H9 (cell line): ENCODE measurements at regions not wholly inside any gene's neighbourhood (a gene's known extent, or its start where the extent isn't known, plus 50 kb on each side); places are given as distances from the start of the nearest gene placed in this dataset.

Source experiments
- DNase-seq: peaks from one replicate; pipeline ENCODE4 v3.0.0-alpha.2; 2017
- H2AFZ ChIP-seq: one replicate; pipeline ENCODE4 v1.6.1; 2013; ENCODE audit warnings: mild to moderate bottlenecking, low read length, control low read depth, moderate library complexity
- H2AK5ac ChIP-seq: 2 replicates; pipeline ENCODE4 v1.6.1; 2013; ENCODE audit warnings: low read length, control low read depth, mixed read lengths; ENCODE audit not compliant: insufficient read length
- H2BK120ac ChIP-seq: one replicate; pipeline ENCODE4 v1.6.1; 2013; ENCODE audit warnings: low read depth, mild to moderate bottlenecking, low read length, control low read depth, inconsistent platforms; ENCODE audit not compliant: poor library complexity, severe bottlenecking
- H2BK12ac ChIP-seq: 2 replicates; pipeline ENCODE4 v1.6.1; 2013; ENCODE audit warnings: low read length, control low read depth, mixed read lengths, low read depth; ENCODE audit not compliant: insufficient read length
- H2BK15ac ChIP-seq: 2 replicates; pipeline ENCODE4 v1.6.1; 2013; ENCODE audit warnings: low read depth, low read length, control low read depth
- H2BK20ac ChIP-seq: one replicate; pipeline ENCODE4 v1.6.1; 2013; ENCODE audit warnings: low read depth, mild to moderate bottlenecking, low read length, control low read depth, inconsistent platforms; ENCODE audit not compliant: poor library complexity, severe bottlenecking
- H2BK5ac ChIP-seq: 2 replicates; pipeline ENCODE4 v1.6.1; 2013; ENCODE audit warnings: low read length, control low read depth, mixed read lengths; ENCODE audit not compliant: insufficient read length
- H3K14ac ChIP-seq: 2 replicates; pipeline ENCODE4 v1.6.1; 2013; ENCODE audit warnings: low read length, control low read depth; ENCODE audit not compliant: insufficient read depth
- H3K18ac ChIP-seq: 2 replicates; pipeline ENCODE4 v1.6.1; 2013; ENCODE audit warnings: low read depth, mild to moderate bottlenecking, mixed read lengths, low read length, control low read depth; ENCODE audit not compliant: insufficient read length
- H3K23ac ChIP-seq: 2 replicates; pipeline ENCODE4 v1.6.1; 2013; ENCODE audit warnings: low read length, control low read depth, mixed read lengths, low read depth; ENCODE audit not compliant: insufficient read length
- H3K23me2 ChIP-seq: 2 replicates; pipeline ENCODE4 v1.6.1; 2013; ENCODE audit warnings: low read depth, mild to moderate bottlenecking, mixed read lengths, low read length, control low read depth; ENCODE audit not compliant: insufficient read length, poor library complexity, severe bottlenecking
- H3K27ac ChIP-seq: 2 replicates; pipeline ENCODE4 v1.5.1; 2013; ENCODE audit warnings: low read length, control low read depth, mixed read lengths, low read depth; ENCODE audit not compliant: insufficient read length
- H3K27me3 ChIP-seq: 2 replicates; pipeline ENCODE4 v1.6.1; 2013; ENCODE audit warnings: low read length, control low read depth, inconsistent platforms; ENCODE audit not compliant: insufficient read depth
- H3K4ac ChIP-seq: 2 replicates; pipeline ENCODE4 v1.6.1; 2013; ENCODE audit warnings: low read depth, mild to moderate bottlenecking, control low read depth, inconsistent platforms, low read length, moderate library complexity
- H3K4me1 ChIP-seq: 2 replicates; pipeline ENCODE4 v1.6.1; 2013; ENCODE audit warnings: low read length, control low read depth, inconsistent platforms; ENCODE audit not compliant: insufficient read depth
- H3K4me2 ChIP-seq: 2 replicates; pipeline ENCODE4 v1.6.1; 2013; ENCODE audit warnings: low read length, control low read depth, mixed read lengths; ENCODE audit not compliant: insufficient read length, insufficient read depth
- H3K56ac ChIP-seq: 2 replicates; pipeline ENCODE4 v1.6.1; 2013; ENCODE audit warnings: low read depth, mild to moderate bottlenecking, mixed read lengths, low read length, control low read depth; ENCODE audit not compliant: insufficient read length
- H3K79me1 ChIP-seq: 2 replicates; pipeline ENCODE4 v1.6.1; 2013; ENCODE audit warnings: low read depth, mild to moderate bottlenecking, moderate library complexity, low read length, control low read depth, inconsistent platforms; ENCODE audit not compliant: insufficient read depth, poor library complexity, severe bottlenecking
- H3K79me2 ChIP-seq: 2 replicates; pipeline ENCODE4 v1.6.1; 2013; ENCODE audit warnings: low read length, control low read depth, inconsistent platforms; ENCODE audit not compliant: insufficient read depth
- H3K9ac ChIP-seq: 2 replicates; pipeline ENCODE4 v1.6.1; 2013; ENCODE audit warnings: low read length, control low read depth, mixed read lengths; ENCODE audit not compliant: insufficient read length; ENCODE audit errors: extremely low read depth
- H3K9me3 ChIP-seq: one replicate; pipeline ENCODE4 v1.6.1; 2013; ENCODE audit warnings: low read depth, low read length, inconsistent platforms; ENCODE audit not compliant: control insufficient read depth
- H3T11ph ChIP-seq: one replicate; pipeline ENCODE4 v1.6.1; 2013; ENCODE audit warnings: mild to moderate bottlenecking, low read length, control low read depth, inconsistent platforms
- H4K20me1 ChIP-seq: one replicate; pipeline ENCODE4 v1.6.1; 2013; ENCODE audit not compliant: control insufficient read depth, insufficient read length, insufficient read depth
- H4K5ac ChIP-seq: 2 replicates; pipeline ENCODE4 v1.6.1; 2013; ENCODE audit warnings: low read depth, mild to moderate bottlenecking, mixed read lengths, low read length, control low read depth; ENCODE audit not compliant: insufficient read length
- H4K8ac ChIP-seq: replicated peaks from 2 replicates; pipeline ENCODE4 v1.6.1; 2013; ENCODE audit warnings: low read length, control low read depth, mixed read lengths, low read depth; ENCODE audit not compliant: insufficient read length
- H4K91ac ChIP-seq: 2 replicates; pipeline ENCODE4 v1.6.1; 2013; ENCODE audit warnings: low read depth, mild to moderate bottlenecking, moderate library complexity, mixed read lengths, low read length, control low read depth; ENCODE audit not compliant: insufficient read length
- H3K27ac Mint-ChIP-seq, 3 experiments: 2 replicates in 2 of 3; 3 replicates in 1 of 3; pipeline ENCODE4 v1.8.0; 2020 to 2021; ENCODE audit warnings: mixed read lengths in 3 of 3, mild to moderate bottlenecking in 1 of 3, moderate library complexity in 1 of 3
- H3K27me3 Mint-ChIP-seq: 2 replicates; pipeline ENCODE4 v1.8.0; 2021; ENCODE audit warnings: low read depth, mild to moderate bottlenecking, moderate library complexity, mixed read lengths
- H3K36me3 Mint-ChIP-seq, 3 experiments: 2 replicates in 2 of 3; 3 replicates in 1 of 3; pipeline ENCODE4 v1.8.0; 2020 to 2021; ENCODE audit warnings: low read depth in 3 of 3, mixed read lengths in 3 of 3; ENCODE audit not compliant: insufficient read depth in 1 of 3
- H3K4me1 Mint-ChIP-seq, 2 experiments: 2 replicates each; pipeline ENCODE4 v1.8.0; 2020; ENCODE audit warnings: mixed read lengths in 2 of 2
- H3K4me3 Mint-ChIP-seq, 2 experiments: 2 replicates in 1 of 2; 3 replicates in 1 of 2; pipeline ENCODE4 v1.8.0; 2020 to 2021; ENCODE audit warnings: mild to moderate bottlenecking in 2 of 2, mixed read lengths in 2 of 2, moderate library complexity in 1 of 2
- H3K9me3 Mint-ChIP-seq, 2 experiments: 2 replicates in 1 of 2; 3 replicates in 1 of 2; pipeline ENCODE4 v1.8.0; 2020; ENCODE audit warnings: mild to moderate bottlenecking in 2 of 2, mixed read lengths in 2 of 2, moderate library complexity in 1 of 2
- CTCF ChIP-seq: fragments of 200-600 bp; sonication (generic); conservative IDR thresholded peaks from 3 replicates; pipeline ENCODE4 v1.8.0; 2021; ENCODE audit warnings: antibody characterized with exemption, mild to moderate bottlenecking

GRCh38 chr13:37492075-37492474 lies 106.5 kb downstream of the POSTN start:
- Histone ChIP-seq H4K8ac (no peak overlapping the region), H2AK5ac (no peak overlapping the region), H3K4ac (no peak overlapping the region), H2AFZ (no peak overlapping the region), H3K27ac (no peak overlapping the region), H4K20me1 (no peaks in the 10 kb centered on the region), H2BK15ac (no peak overlapping the region), H3T11ph (no peak overlapping the region), H2BK120ac (no peak overlapping the region), H3K4me2 (no peak overlapping the region), H2BK20ac (no peak overlapping the region), H3K79me1 (no peaks in the 10 kb centered on the region), H3K9ac (no peak overlapping the region), H3K9me3 (no peaks in the 10 kb centered on the region), H2BK12ac (no peak overlapping the region), H3K23me2 (no peaks in the 10 kb centered on the region), H3K27me3 (no peaks in the 10 kb centered on the region; the same call in 1 of the 2 replicates), H3K79me2 (no peaks in the 10 kb centered on the region), H2BK5ac (no peak overlapping the region), H4K5ac (no peak overlapping the region), H3K14ac (no peak overlapping the region), H3K4me1 (peaks cover 2% of the 10 kb centered on the region; the same call in 1 of the 2 replicates), H3K56ac (no peak overlapping the region), H4K91ac (no peak overlapping the region), H3K18ac (no peak overlapping the region), H3K23ac (no peak overlapping the region)
- Mint-ChIP-seq H3K36me3 (no peaks in the 10 kb centered on the region), H3K9me3 (no peaks in the 10 kb centered on the region), H3K27me3 (no peaks in the 10 kb centered on the region), H3K4me3 (no peak overlapping the region), H3K4me1 (no peaks in the 10 kb centered on the region), H3K27ac (peak overlapping the region in 1 of 3 experiments; percentile 49; a peak in 1 of 7 replicates)
- DNase-seq, result no peak
- no peak for TF ChIP-seq CTCF
